ENCODE measurements at regions not wholly inside any gene's neighbourhood (a gene's known extent, or its start where the extent isn't known, plus 50 kb on each side); places are given as distances from the start of the nearest gene placed in this dataset.

DNA sequence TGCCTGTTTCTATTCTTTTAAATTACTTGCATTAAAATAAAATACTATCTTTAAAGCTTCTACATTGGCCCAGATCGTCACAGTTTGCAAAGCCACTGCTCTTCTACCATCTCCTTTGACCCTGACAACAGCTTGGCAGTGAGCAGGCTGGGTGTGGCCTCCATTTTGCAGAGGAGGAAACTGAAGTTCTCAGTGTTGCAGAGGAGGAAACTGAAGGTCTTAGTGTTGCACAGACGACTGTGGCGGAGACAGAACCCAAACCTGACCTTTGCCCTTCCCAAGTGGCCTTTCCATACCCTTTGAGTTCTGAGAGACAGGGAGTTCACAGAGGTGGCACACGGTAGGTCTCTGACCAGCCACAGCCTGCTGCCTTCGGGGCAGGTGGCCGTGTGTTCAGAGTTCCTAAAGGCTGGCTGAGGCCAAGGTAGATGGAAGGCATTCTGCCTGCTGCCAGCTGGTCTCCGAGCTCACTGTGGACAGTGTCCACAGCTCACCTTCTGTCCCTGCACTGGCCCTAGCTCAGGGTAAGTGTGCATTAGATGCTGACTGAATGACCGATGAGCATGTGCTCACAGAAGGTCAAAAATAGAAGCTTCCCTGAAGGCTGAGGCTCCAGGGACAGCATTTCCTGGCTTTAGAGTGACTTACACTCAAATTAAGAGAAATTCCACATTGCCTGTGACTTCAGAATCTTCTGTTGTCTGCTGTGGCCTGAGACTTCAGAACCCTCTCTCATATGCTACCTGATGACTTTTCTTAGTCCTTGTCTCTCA is 113.5 kb upstream of the SLC24A3 start:
- TF ChIP-seq, protein P1, sequence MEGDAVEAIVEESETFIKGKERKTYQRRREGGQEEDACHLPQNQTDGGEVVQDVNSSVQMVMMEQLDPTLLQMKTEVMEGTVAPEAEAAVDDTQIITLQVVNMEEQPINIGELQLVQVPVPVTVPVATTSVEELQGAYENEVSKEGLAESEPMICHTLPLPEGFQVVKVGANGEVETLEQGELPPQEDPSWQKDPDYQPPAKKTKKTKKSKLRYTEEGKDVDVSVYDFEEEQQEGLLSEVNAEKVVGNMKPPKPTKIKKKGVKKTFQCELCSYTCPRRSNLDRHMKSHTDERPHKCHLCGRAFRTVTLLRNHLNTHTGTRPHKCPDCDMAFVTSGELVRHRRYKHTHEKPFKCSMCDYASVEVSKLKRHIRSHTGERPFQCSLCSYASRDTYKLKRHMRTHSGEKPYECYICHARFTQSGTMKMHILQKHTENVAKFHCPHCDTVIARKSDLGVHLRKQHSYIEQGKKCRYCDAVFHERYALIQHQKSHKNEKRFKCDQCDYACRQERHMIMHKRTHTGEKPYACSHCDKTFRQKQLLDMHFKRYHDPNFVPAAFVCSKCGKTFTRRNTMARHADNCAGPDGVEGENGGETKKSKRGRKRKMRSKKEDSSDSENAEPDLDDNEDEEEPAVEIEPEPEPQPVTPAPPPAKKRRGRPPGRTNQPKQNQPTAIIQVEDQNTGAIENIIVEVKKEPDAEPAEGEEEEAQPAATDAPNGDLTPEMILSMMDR (IDR thresholded peaks at IDR 0.05) = no peak
- no peak for TF ChIP-seq POLR2A (IDR thresholded peaks at IDR 0.05)

All from lower leg skin (tissue), 3 donors.